A673 (cell line): ENCODE measurements at regions not wholly inside any gene's neighbourhood (a gene's known extent, or its start where the extent isn't known, plus 50 kb on each side); places are given as distances from the start of the nearest gene placed in this dataset.
A peak's percentile ranks its signal among the peaks of the same experiment; 100 is the strongest.

Experiments
- BruUV-seq: library from RNA; stranded (reverse); fragments of 400-500 nt; replicated peaks from 2 replicates; lab custom pipeline; 2021; lab: Mats Ljungman, UMichigan
- CTCF ChIA-PET: fragments of 300-600 bp; sonication (Branson Sonifier 250); formaldehyde crosslinking; loops from one replicate; lab custom pipeline; 2022; ENCODE audit warnings: antibody characterized with exemption; lab: Charles Lee
- POLR2A ChIA-PET: fragments of 300-600 bp; sonication (Branson Sonifier 250); formaldehyde crosslinking; loops from one replicate; lab custom pipeline; 2022; ENCODE audit warnings: antibody characterized with exemption; ENCODE audit not compliant: low non-redundant PET; lab: Charles Lee
- DNase-seq: peaks from one replicate; pipeline ENCODE4 v3.0.0-alpha.2; 2015; ENCODE audit warnings: low spot score
- H3K27ac ChIP-seq: fragments of 200-600 bp; sonication (generic); 2 replicates; pipeline ENCODE4 v1.5.1; 2016; ENCODE audit warnings: mixed run types, low read depth, mild to moderate bottlenecking, mixed read lengths, antibody characterized with exemption, low read length; ENCODE audit not compliant: poor library complexity, severe bottlenecking
- H3K27me3 ChIP-seq: fragments of 200-600 bp; sonication (generic); replicated peaks from 2 replicates; pipeline ENCODE4 v1.6.1; 2017; ENCODE audit warnings: mixed run types, low read depth, mild to moderate bottlenecking, mixed read lengths, antibody characterized with exemption, low read length; ENCODE audit not compliant: insufficient read depth, poor library complexity
- H3K36me3 ChIP-seq: fragments of 200-600 bp; sonication (generic); 2 replicates; pipeline ENCODE4 v1.6.1; 2016; ENCODE audit warnings: mixed run types, mild to moderate bottlenecking, mixed read lengths, antibody characterized with exemption, low read length; ENCODE audit not compliant: insufficient read depth, poor library complexity, severe bottlenecking
- H3K4me1 ChIP-seq: fragments of 200-600 bp; sonication (generic); 2 replicates; pipeline ENCODE4 v1.6.1; 2017; ENCODE audit warnings: mixed run types, mild to moderate bottlenecking, mixed read lengths, antibody characterized with exemption, low read length; ENCODE audit not compliant: insufficient read depth, poor library complexity, severe bottlenecking
- H3K4me3 ChIP-seq: fragments of 200-600 bp; sonication (generic); 2 replicates; pipeline ENCODE4 v1.5.1; 2016; ENCODE audit warnings: low read depth, mixed run types, mild to moderate bottlenecking, mixed read lengths, low read length; ENCODE audit not compliant: poor library complexity, severe bottlenecking
- H3K9me3 ChIP-seq: fragments of 200-600 bp; sonication (generic); 2 replicates; pipeline ENCODE4 v1.6.1; 2016; ENCODE audit warnings: mixed run types, low read depth, mild to moderate bottlenecking, mixed read lengths, antibody characterized with exemption, low read length; ENCODE audit not compliant: poor library complexity, severe bottlenecking
- EZH2 ChIP-seq: fragments of 200-600 bp; sonication (generic); IDR thresholded peaks from 2 replicates; pipeline ENCODE4 v1.6.1; 2017; ENCODE audit warnings: borderline replicate concordance, low read depth, mild to moderate bottlenecking, mixed read lengths, antibody characterized with exemption, low read length; ENCODE audit not compliant: poor library complexity, severe bottlenecking
- intact Hi-C: fragments of 100-400 bp; cut with micrococcal nuclease; formaldehyde crosslinking; loops from one replicate; pipeline ENCODE4 v1.10.0; 2022; ENCODE audit not compliant: unreplicated experiment
- TF ChIP-seq, protein P1 (sequence below): fragments of 300-800, 200-600 bp; sonication (generic); conservative IDR thresholded peaks from 2 replicates; pipeline ENCODE4 v1.5.1; 2017; ENCODE audit warnings: low read depth, mild to moderate bottlenecking, antibody characterized with exemption, low read length, moderate library complexity, mixed read lengths

DNA sequence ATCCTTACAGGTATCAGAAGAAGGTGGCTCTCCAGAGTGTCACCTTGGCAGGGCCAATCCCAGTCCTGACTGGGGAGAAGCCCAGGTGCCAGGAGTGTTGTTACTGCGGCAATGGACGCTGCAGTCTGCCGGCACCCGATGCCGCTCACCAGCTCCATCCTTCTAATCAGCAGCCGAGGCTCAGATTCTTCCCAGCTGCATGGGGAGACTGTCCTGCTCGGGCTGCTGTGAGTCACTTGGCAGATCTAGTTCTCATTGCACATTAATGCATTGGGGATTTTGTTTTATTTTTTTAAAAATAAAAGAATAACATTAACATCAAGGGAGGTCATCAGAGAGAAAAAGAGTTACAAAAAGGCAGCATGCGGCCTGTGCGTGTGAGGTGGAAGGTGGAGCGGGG is 115.8 kb downstream of the MTX3 start:
- intact Hi-C loops = no loop called here
- DNase-seq = no peak
- no peak overlapping the region for H3K27ac ChIP-seq
- H3K4me3 ChIP-seq = no peak overlapping the region
- peaks cover 3% of the 10 kb centered on the region for H3K27me3 ChIP-seq
- no TSS peak for BruUV-seq
- no peaks in the 10 kb centered on the region for H3K36me3 ChIP-seq
- H3K9me3 ChIP-seq = no peaks in the 10 kb centered on the region
- ChIA-PET CTCF (no interaction called here), POLR2A (no interaction called here)
- TF ChIP-seq EZH2 = no peak
- TF ChIP-seq, protein P1, sequence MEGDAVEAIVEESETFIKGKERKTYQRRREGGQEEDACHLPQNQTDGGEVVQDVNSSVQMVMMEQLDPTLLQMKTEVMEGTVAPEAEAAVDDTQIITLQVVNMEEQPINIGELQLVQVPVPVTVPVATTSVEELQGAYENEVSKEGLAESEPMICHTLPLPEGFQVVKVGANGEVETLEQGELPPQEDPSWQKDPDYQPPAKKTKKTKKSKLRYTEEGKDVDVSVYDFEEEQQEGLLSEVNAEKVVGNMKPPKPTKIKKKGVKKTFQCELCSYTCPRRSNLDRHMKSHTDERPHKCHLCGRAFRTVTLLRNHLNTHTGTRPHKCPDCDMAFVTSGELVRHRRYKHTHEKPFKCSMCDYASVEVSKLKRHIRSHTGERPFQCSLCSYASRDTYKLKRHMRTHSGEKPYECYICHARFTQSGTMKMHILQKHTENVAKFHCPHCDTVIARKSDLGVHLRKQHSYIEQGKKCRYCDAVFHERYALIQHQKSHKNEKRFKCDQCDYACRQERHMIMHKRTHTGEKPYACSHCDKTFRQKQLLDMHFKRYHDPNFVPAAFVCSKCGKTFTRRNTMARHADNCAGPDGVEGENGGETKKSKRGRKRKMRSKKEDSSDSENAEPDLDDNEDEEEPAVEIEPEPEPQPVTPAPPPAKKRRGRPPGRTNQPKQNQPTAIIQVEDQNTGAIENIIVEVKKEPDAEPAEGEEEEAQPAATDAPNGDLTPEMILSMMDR = no peak
- H3K4me1 ChIP-seq = no peaks in the 10 kb centered on the region

DNA sequence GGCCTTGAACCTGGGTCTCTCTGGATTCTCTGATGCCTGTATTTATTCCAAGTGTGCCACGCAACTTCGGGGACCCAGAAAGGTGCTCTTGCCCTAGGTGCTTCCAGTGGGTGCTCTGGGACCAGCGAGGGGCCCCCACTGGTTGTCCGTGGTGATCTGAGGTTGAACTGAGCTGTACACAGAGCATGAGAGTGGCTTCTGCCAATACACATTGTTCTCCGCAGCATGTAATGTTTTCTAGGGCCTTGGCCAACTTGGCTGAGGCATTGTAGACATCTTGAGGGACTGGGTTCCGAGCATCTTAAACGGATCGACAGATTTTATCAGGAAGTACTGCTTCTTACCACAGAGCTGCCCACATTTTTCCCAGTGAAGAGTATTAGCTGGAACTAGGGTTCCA is 117.9 kb downstream of the MTX3 start:
- BruUV-seq = no TSS peak
- DNase-seq = no peak
- no peak for TF ChIP-seq EZH2
- TF ChIP-seq, protein P1 = no peak
- CTCF ChIA-PET = no interaction called here
- H3K9me3 ChIP-seq = no peaks in the 10 kb centered on the region
- H3K4me3 ChIP-seq = no peak overlapping the region
- intact Hi-C loops = no loop called here
- H3K27ac ChIP-seq = no peak overlapping the region
- no peaks in the 10 kb centered on the region for H3K4me1 ChIP-seq
- H3K36me3 ChIP-seq = no peaks in the 10 kb centered on the region
- peaks cover 3% of the 10 kb centered on the region for H3K27me3 ChIP-seq
- POLR2A ChIA-PET = no interaction called here

DNA sequence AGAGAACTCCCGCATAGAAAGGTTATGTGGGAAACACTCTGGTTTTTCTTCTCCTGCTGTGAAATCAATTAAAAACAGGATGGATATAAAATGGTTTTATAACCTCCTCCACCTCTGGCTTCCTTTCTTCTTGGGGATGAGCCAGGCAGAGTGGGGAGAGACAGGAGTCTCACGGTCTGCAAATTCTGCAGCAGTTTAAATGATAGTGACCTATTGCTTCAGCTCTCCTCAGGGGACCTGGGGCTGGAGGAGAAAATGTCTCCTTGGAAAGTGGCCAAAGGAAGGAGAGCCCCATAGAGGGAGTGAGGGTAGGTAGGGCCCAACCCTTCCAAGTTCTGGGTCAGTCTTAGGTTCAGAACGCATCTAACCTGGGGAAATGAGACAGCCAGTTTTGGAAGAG is 118.8 kb downstream of the MTX3 start:
- POLR2A ChIA-PET = no interaction called here
- CTCF ChIA-PET = no interaction called here
- BruUV-seq = no TSS peak
- TF ChIP-seq, protein P1 = no peak
- TF ChIP-seq EZH2 = no peak
- Histone ChIP-seq H3K9me3 (no peaks in the 10 kb centered on the region), H3K4me1 (no peaks in the 10 kb centered on the region), H3K27me3 (peaks cover 3% of the 10 kb centered on the region), H3K27ac (no peak overlapping the region), H3K4me3 (no peak overlapping the region), H3K36me3 (no peaks in the 10 kb centered on the region)
- intact Hi-C loops = no loop called here
- peak; percentile 5 for DNase-seq
